Fibroblast of mammary gland (primary cell): ENCODE measurements at regions not wholly inside any gene's neighbourhood (a gene's known extent, or its start where the extent isn't known, plus 50 kb on each side); places are given as distances from the start of the nearest gene placed in this dataset.

Source experiments
- DNase-seq: peaks from one replicate; pipeline ENCODE4 v3.0.0-alpha.2; 2010; ENCODE audit warnings: low read depth
- H3K4me3 ChIP-seq: 2 replicates; pipeline ENCODE4 v1.5.1; 2011; ENCODE audit warnings: low read depth, mild to moderate bottlenecking, low read length, moderate library complexity; ENCODE audit not compliant: control insufficient read depth
- TF ChIP-seq, protein P1 (sequence below): conservative IDR thresholded peaks from 2 replicates; pipeline ENCODE4 v1.5.1; 2011; ENCODE audit warnings: low read depth, low read length, inconsistent platforms; ENCODE audit not compliant: control insufficient read depth, insufficient read depth

DNA sequence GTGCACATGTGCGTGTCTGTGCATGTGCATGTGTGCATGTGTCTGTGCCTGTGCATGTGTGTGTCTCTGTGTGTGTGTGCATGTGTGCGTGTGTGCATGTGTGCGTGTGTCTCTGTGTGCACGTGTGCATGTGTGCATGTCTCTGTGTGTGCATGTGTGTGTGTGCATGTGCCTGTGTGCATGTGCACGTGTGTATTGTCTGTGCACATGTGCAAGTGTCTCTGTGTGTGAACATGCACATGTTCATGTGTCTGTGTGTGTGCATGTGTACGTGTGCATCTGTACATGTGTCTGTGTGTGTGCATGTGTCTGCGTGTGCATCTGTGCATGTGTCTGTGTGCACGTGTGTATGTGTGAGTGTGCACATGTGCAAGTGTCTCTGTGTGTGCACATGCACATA is 277.3 kb downstream of the GALR1 start:
- TF ChIP-seq, protein P1, sequence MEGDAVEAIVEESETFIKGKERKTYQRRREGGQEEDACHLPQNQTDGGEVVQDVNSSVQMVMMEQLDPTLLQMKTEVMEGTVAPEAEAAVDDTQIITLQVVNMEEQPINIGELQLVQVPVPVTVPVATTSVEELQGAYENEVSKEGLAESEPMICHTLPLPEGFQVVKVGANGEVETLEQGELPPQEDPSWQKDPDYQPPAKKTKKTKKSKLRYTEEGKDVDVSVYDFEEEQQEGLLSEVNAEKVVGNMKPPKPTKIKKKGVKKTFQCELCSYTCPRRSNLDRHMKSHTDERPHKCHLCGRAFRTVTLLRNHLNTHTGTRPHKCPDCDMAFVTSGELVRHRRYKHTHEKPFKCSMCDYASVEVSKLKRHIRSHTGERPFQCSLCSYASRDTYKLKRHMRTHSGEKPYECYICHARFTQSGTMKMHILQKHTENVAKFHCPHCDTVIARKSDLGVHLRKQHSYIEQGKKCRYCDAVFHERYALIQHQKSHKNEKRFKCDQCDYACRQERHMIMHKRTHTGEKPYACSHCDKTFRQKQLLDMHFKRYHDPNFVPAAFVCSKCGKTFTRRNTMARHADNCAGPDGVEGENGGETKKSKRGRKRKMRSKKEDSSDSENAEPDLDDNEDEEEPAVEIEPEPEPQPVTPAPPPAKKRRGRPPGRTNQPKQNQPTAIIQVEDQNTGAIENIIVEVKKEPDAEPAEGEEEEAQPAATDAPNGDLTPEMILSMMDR, result no peak
- DNase-seq, result no peak

DNA sequence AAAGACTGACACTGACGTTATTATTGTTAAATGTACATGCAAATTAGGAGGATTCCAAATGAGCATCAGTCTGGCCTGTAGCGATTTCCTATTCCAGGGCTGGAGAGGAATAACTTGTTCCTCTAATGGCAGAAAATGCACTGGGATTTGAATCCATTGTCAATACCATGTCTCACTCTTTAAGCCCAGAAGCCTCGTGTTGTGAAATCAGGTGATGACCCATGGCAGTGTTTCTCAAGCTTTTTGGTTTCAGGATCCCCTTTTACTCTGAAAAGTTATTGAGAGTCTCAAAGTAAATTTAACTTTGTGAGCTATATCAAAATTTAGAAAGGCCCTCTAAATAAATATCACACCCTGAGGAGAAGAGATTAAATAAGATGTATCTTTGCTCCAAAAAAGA is 279.2 kb downstream of the GALR1 start:
- TF ChIP-seq, protein P1, result no peak
- peak; percentile 5 for DNase-seq
- H3K4me3 ChIP-seq, result no peak overlapping the region

More for the DNA sequence above, 277.3 kb downstream of the GALR1 start:
- no peak overlapping the region for H3K4me3 ChIP-seq

DNA sequence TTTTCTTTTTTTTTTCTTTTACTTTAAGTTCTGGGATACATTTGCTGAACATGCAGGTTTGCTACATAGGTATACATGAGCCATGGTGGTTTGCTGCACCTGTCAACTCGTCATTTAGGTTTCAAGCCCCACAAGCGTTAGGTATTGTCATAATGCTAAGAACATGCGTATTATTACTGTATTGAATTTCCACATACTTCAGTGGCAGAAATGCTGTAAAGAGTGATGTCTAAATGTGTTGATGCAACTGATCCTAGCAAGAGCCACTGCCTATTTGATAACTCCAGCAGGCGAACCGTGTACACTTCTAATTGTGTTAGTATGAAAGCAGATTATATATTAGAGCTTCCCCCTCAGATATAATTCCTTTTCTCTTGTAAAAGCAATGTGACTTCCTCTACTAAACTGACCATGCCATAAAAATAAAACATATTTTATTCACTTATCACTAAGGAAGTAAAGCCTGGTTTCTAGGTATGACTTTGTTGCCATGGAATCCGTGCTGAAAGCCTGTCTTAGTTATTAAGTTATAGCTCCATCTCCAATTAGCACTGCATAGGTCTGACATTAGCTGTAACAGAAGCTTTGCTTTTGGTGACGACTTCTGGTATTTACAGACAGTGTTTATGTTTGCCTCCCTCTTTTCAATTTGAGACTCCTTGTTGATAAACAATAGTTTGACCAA is 280.0 kb downstream of the GALR1 start:
- TF ChIP-seq, protein P1, result no peak
- no peak overlapping the region for H3K4me3 ChIP-seq
- no peak for DNase-seq

DNA sequence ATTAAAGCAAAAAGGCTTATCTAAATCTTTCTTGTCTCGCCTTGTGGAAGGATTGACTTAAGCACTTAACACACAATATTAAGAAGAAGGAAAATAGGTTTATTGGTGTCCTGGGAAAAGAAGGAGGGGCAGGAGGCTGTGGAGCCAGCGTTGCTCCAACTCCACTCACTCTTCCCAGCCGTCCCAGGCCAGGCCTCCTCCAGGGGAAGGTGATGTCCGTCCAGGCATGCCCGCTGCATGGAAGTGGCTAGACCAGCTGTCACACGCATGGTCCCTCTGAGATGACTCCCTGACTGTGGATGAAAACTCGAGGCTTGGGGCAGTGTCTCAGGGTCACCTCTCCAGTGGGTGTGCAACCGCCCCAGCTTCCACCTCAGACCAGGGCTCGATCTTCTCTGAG is 281.1 kb downstream of the GALR1 start:
- H3K4me3 ChIP-seq, result no peak overlapping the region
- DNase-seq, result no peak
- TF ChIP-seq, protein P1, result no peak

DNA sequence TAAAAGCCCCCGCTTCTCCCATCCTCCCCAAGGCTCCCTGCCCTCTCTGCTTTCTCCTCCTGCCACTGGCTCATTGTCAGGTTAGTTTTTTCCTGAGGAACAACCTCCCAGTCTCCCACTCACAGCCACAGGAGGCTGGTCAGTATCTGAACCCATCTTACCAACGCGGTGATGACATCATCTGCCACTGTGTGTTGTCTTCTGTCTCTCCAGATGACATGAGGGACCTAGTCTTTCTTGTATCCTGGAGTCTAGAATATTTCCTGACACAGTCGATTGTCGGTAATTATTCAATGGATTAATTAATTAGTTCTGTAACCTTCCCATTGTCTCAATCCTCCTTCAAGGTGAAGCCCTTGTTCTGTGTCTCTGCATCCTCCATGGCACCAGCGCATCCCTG is 290.2 kb downstream of the GALR1 start:
- H3K4me3 ChIP-seq, result no peak overlapping the region
- DNase-seq, result no peak
- TF ChIP-seq, protein P1, result no peak

DNA sequence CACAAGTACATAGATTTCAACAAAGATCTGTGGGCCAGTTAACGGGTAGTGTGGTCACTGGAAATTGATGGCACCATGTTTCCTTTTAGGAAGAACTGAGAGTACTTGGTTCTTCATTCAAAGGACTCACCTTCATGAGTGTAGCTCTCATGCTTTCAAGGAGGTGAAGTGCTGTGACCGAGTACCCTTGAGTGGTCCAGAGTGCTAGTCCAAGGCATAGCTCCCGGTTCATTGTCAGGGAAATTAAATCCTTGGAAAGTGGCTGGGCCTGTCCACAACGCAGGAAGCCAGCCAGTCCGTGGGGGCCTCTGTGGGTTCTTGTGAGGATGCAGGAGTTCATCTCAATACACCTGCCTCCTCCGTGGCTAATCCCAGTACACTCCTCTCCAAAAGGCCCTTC is 295.1 kb downstream of the GALR1 start:
- no peak for DNase-seq
- H3K4me3 ChIP-seq, result no peak overlapping the region
- TF ChIP-seq, protein P1, result no peak

DNA sequence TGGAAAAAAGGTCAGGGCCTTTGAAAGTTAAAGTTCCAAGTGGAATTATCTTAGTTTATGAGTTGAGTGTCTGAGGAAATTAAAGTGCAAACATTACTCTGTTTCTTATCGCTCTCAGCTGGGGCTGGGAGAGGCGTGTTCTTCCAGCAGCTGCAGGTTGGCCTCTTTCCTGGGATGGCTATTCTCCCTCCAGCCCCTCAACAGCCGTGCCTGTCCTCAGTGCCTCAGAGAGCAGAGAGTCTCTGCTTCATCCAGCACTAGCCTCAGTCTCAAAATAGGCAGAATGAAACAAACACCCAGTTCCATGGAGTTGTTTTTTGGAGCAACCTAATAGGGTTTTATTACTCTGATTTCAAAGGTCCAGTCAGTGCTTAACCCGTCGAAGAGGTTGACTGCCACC is 298.1 kb downstream of the GALR1 start:
- TF ChIP-seq, protein P1, result no peak
- H3K4me3 ChIP-seq, result no peak overlapping the region
- DNase-seq, result no peak
